ENCODE measurements at regions not wholly inside any gene's neighbourhood (a gene's known extent, or its start where the extent isn't known, plus 50 kb on each side); places are given as distances from the start of the nearest gene placed in this dataset.

DNA sequence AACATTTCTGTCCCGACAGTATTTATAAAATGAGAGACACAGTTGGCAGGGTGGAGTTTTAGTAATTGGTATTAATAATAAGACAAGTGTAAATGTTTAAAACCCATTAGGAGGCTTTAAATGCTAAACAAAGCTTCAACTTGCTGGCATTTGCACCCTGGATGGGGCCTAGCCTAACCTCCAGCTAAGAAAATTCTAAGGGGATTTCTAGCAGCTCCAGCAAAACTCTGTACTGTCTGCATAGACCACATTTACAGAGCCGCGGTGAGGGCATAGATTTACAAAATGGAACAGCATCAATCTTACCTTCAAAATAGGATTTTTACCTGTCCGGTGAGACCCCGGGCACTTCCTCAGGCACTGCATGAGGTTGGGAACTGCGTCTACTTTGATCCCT lies 113.9 kb upstream of the ANO1 start:
- TF ChIP-seq, protein P1, sequence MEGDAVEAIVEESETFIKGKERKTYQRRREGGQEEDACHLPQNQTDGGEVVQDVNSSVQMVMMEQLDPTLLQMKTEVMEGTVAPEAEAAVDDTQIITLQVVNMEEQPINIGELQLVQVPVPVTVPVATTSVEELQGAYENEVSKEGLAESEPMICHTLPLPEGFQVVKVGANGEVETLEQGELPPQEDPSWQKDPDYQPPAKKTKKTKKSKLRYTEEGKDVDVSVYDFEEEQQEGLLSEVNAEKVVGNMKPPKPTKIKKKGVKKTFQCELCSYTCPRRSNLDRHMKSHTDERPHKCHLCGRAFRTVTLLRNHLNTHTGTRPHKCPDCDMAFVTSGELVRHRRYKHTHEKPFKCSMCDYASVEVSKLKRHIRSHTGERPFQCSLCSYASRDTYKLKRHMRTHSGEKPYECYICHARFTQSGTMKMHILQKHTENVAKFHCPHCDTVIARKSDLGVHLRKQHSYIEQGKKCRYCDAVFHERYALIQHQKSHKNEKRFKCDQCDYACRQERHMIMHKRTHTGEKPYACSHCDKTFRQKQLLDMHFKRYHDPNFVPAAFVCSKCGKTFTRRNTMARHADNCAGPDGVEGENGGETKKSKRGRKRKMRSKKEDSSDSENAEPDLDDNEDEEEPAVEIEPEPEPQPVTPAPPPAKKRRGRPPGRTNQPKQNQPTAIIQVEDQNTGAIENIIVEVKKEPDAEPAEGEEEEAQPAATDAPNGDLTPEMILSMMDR (IDR thresholded peaks at IDR 0.05): no peak
- TF ChIP-seq POLR2A (IDR thresholded peaks at IDR 0.05): no peak
- no peak for TF ChIP-seq EP300 (IDR thresholded peaks at IDR 0.05; ENCODE audit: low read depth)
